GM12878 (cell line): ENCODE measurements at regions not wholly inside any gene's neighbourhood (a gene's known extent, or its start where the extent isn't known, plus 50 kb on each side); places are given as distances from the start of the nearest gene placed in this dataset.

Experiments
- ATAC-seq: fragments of 200-7000 bp; cut with Tn5 transposase; 3 replicates; pipeline ENCODE4 v1.9.1; 2020; ENCODE audit warnings: mild to moderate bottlenecking, moderate library complexity
- BruUV-seq: library from RNA; stranded (reverse); fragments of 400-500 nt; replicated peaks from 2 replicates; lab custom pipeline; 2021; lab: Mats Ljungman, UMichigan
- CTCF ChIA-PET: fragments of 300-600 bp; sonication (Branson Sonifier 250); formaldehyde crosslinking; extraction: SDS; loops from one replicate; lab custom pipeline; 2021; ENCODE audit warnings: inconsistent platforms; lab: Yijun Ruan, JAX
- POLR2A ChIA-PET: fragments of 350-600 bp; formaldehyde crosslinking; extraction: SDS; loops from one replicate; lab custom pipeline; 2021; ENCODE audit warnings: inconsistent platforms; lab: Charles Lee
- RAD21 ChIA-PET: fragments of 300-600 bp; sonication (Branson Sonifier 250); formaldehyde crosslinking; loops from one replicate; lab custom pipeline; 2023; ENCODE audit warnings: antibody characterized with exemption; ENCODE audit not compliant: unreplicated experiment; lab: Charles Lee
- SMC1A ChIA-PET: fragments of 300-600 bp; sonication (Branson Sonifier 250); formaldehyde crosslinking; loops from one replicate; lab custom pipeline; 2023; ENCODE audit not compliant: unreplicated experiment, uncharacterized antibody; lab: Charles Lee
- DNase-seq: peaks from one replicate; pipeline ENCODE4 v3.0.0-alpha.2; 2011; ENCODE audit warnings: low read depth, low spot score
- FAIRE-seq: peaks from 3 replicates; lab custom pipeline; 2011; peaks lifted over from hg19 to GRCh38; lab: Jason Lieb, UNC
- H2AFZ ChIP-seq: 2 replicates; pipeline ENCODE4 v1.6.0; 2011; ENCODE audit warnings: low read depth, low read length, control low read depth; ENCODE audit not compliant: control insufficient read depth
- H3K27ac ChIP-seq: 2 replicates; pipeline ENCODE4 v1.5.1; 2011; ENCODE audit warnings: control low read depth; ENCODE audit not compliant: control insufficient read depth, insufficient read depth
- H3K27me3 ChIP-seq, 2 experiments: replicated peaks in 1 of 2; 2 replicates each; pipeline versions ENCODE4 v1.6.0 to v1.6.1; 2011; ENCODE audit warnings: low read length in 1 of 2; ENCODE audit not compliant: control insufficient read depth in 2 of 2, insufficient read depth in 2 of 2
- H3K36me3 ChIP-seq, 2 experiments: 2 replicates each; pipeline ENCODE4 v1.5.1; 2011; ENCODE audit warnings: low read length in 1 of 2; ENCODE audit not compliant: control insufficient read depth in 2 of 2, insufficient read depth in 2 of 2
- H3K4me1 ChIP-seq: 2 replicates; pipeline ENCODE4 v1.6.1; 2011; ENCODE audit warnings: mild to moderate bottlenecking, low read length, moderate library complexity, mixed read lengths; ENCODE audit not compliant: control insufficient read depth, insufficient read depth
- H3K4me2 ChIP-seq: 2 replicates; pipeline ENCODE4 v1.6.0; 2011; ENCODE audit warnings: control low read depth; ENCODE audit not compliant: control insufficient read depth, insufficient read depth
- H3K4me3 ChIP-seq: fragments of 200-600 bp; sonication (generic); 2 replicates; pipeline ENCODE4 v1.5.1; 2016
- H3K79me2 ChIP-seq: 2 replicates; pipeline ENCODE4 v1.6.0; 2011; ENCODE audit warnings: low read length; ENCODE audit not compliant: control insufficient read depth, insufficient read depth
- H3K9ac ChIP-seq: 2 replicates; pipeline ENCODE4 v1.8.0; 2011; ENCODE audit warnings: low read length, control low read depth, mixed read lengths; ENCODE audit not compliant: control insufficient read depth, insufficient read depth
- H3K9me3 ChIP-seq: replicated peaks from 3 replicates; pipeline ENCODE4 v1.5.1; 2011; ENCODE audit warnings: mild to moderate bottlenecking, low read length; ENCODE audit not compliant: control insufficient read depth, insufficient read depth
- H4K20me1 ChIP-seq: 2 replicates; pipeline ENCODE4 v1.6.0; 2011; ENCODE audit not compliant: control insufficient read depth, insufficient read depth
- BRCA1 ChIP-seq: IDR thresholded peaks from 2 replicates; pipeline ENCODE4 v1.6.1; 2011; ENCODE audit warnings: low read depth, low read length, improper control_type of control experiment
- CHD2 ChIP-seq: IDR thresholded peaks from 2 replicates; pipeline ENCODE4 v1.6.1; 2011; ENCODE audit warnings: low read depth, low read length, improper control_type of control experiment, borderline replicate concordance
- ESRRA ChIP-seq: IDR thresholded peaks from 2 replicates; pipeline ENCODE4 v1.6.1; 2012; ENCODE audit warnings: mild to moderate bottlenecking, low read length, improper control_type of control experiment
- FOS ChIP-seq: IDR thresholded peaks from 3 replicates; pipeline ENCODE4 v1.6.1; 2011; ENCODE audit warnings: borderline replicate concordance; ENCODE audit not compliant: insufficient read length; ENCODE audit errors: extremely low read depth
- GABPA ChIP-seq: IDR thresholded peaks from 2 replicates; pipeline ENCODE4 v1.6.1; 2014; ENCODE audit warnings: antibody characterized with exemption, low read depth, mild to moderate bottlenecking, inconsistent platforms
- HDAC2 ChIP-seq: fragments of 200-600 bp; sonication (generic); IDR thresholded peaks from 2 replicates; pipeline ENCODE4 v1.6.1; 2017
- IKZF1 ChIP-seq: fragments of 450-650 bp; conservative IDR thresholded peaks from 2 replicates; pipeline ENCODE4 v1.6.1; 2017; ENCODE audit warnings: antibody characterized with exemption, mild to moderate bottlenecking
- KDM1A ChIP-seq: fragments of 200-600 bp; sonication (generic); IDR thresholded peaks from 2 replicates; pipeline ENCODE4 v1.6.1; 2016; ENCODE audit warnings: borderline replicate concordance
- KLF5 ChIP-seq: fragments of 450-650 bp; IDR thresholded peaks from 2 replicates; pipeline ENCODE4 v1.6.1; 2014; ENCODE audit warnings: mild to moderate bottlenecking; ENCODE audit not compliant: partially characterized antibody
- LARP7 ChIP-seq: fragments of 450-650 bp; IDR thresholded peaks from 2 replicates; pipeline ENCODE4 v1.6.1; 2017; ENCODE audit warnings: mild to moderate bottlenecking
- MEF2A ChIP-seq: IDR thresholded peaks from 2 replicates; pipeline ENCODE4 v1.6.1; 2011; ENCODE audit warnings: low read depth, mild to moderate bottlenecking, low read length, moderate library complexity; ENCODE audit not compliant: insufficient read depth
- MYC ChIP-seq: IDR thresholded peaks from 2 replicates; pipeline ENCODE4 v1.6.1; 2011; ENCODE audit warnings: mild to moderate bottlenecking, low read length, moderate library complexity, inconsistent platforms; ENCODE audit not compliant: insufficient read depth, insufficient replicate concordance, insufficient read length, severe bottlenecking
- PAX5 ChIP-seq: IDR thresholded peaks from 2 replicates; pipeline ENCODE4 v1.6.1; 2011; ENCODE audit warnings: low read depth, low read length, borderline replicate concordance
- SIX5 ChIP-seq: IDR thresholded peaks from 2 replicates; pipeline ENCODE4 v1.6.1; 2011; ENCODE audit warnings: mild to moderate bottlenecking, low read depth, low read length, moderate library complexity; ENCODE audit not compliant: severe bottlenecking
- SKIL ChIP-seq: fragments of 450-650 bp; IDR thresholded peaks from 2 replicates; pipeline ENCODE4 v1.6.1; 2017; ENCODE audit warnings: mild to moderate bottlenecking, low read depth, inconsistent platforms; ENCODE audit not compliant: poor library complexity, severe bottlenecking
- SUPT20H ChIP-seq: IDR thresholded peaks from 2 replicates; pipeline ENCODE4 v1.6.1; 2011; ENCODE audit warnings: low read depth, mild to moderate bottlenecking, low read length, moderate library complexity, borderline replicate concordance; ENCODE audit not compliant: control insufficient read depth
- TCF3 ChIP-seq: IDR thresholded peaks from 2 replicates; pipeline ENCODE4 v1.6.1; 2012; ENCODE audit warnings: low read depth, mild to moderate bottlenecking, low read length, borderline replicate concordance; ENCODE audit not compliant: insufficient read depth
- ZBED1 ChIP-seq: IDR thresholded peaks from 2 replicates; pipeline ENCODE4 v1.6.1; 2016; ENCODE audit warnings: borderline replicate concordance
- WGBS: methylation state at CpG from one replicate; pipeline ENCODE4 v1.1.6; 2016; ENCODE audit warnings: low lambda C conversion rate; ENCODE audit not compliant: insufficient replicate concordance, insufficient coverage; ENCODE audit errors: missing lambda C conversion rate; 5-methylcytosine and 5-hydroxymethylcytosine counted together
- in situ Hi-C: fragments of 300-500 bp; cut with MboI; formaldehyde crosslinking; loops from 9 replicates; pipeline ENCODE4 v1.14.3; 2018; ENCODE audit warnings: mixed read lengths
- intact Hi-C: fragments of 100-400 bp; cut with micrococcal nuclease; formaldehyde crosslinking; loops from one replicate; pipeline ENCODE4 v1.14.2; 2022; ENCODE audit not compliant: unreplicated experiment

DNA sequence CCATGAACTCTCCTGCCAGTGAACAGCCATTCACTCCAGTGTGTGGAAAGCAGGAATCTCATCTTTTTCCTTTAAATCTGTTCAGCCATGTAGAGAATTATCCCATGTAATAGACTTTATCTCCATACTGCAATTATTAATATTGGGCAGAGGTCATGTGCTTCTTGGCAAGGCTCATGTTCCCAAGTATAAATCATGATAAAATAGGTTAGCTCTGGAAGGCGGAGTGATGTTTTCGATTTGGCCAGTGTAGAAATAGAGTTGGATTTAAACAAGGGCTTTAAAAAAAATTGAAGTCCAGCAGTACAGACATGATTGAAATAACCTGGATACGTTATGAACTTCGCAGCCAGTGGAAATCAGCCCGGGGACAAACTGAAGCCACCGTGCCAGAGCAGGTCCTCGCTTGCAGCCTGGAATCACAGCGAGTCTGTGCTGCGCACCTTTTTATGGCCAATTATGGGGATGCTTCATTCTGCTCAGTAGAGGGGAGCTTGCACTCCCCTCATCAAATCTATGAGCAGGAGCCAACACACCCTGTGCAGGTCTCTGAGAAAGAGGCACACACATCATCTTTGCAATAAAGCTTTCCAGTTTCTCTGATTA, 654.0 kb upstream of the MKI67 start:
- H3K36me3 ChIP-seq, result no peaks in the 10 kb centered on the region
- H3K27me3 ChIP-seq, result no peaks in the 10 kb centered on the region
- H3K79me2 ChIP-seq, result no peaks in the 10 kb centered on the region
- BruUV-seq, result no TSS peak
- H2AFZ ChIP-seq, result no peak overlapping the region
- H3K4me1 ChIP-seq, result no peaks in the 10 kb centered on the region
- ChIA-PET SMC1A (no interaction called here), CTCF (no interaction called here), POLR2A (no interaction called here), RAD21 (no interaction called here)
- no peak for FAIRE-seq
- no peak for ATAC-seq
- WGBS, result 36% methylated on average over 9 of the region's 9 CpGs
- no peaks in the 10 kb centered on the region for H4K20me1 ChIP-seq
- intact Hi-C loops, result loop anchor here (10.0 kb wide), 1 partner anchor 65 kb away; no protein-coding TSS in a partner anchor
- no peak overlapping the region for H3K9ac ChIP-seq
- H3K9me3 ChIP-seq, result no peaks in the 10 kb centered on the region
- in situ Hi-C loops, result no loop called here
- no peak for TF ChIP-seq BRCA1
- no peak for TF ChIP-seq TCF3
- TF ChIP-seq PAX5, result no peak
- no peak for TF ChIP-seq KLF5
- no peak for TF ChIP-seq ESRRA
- no peak for TF ChIP-seq CHD2
- TF ChIP-seq KDM1A, result no peak
- no peak for TF ChIP-seq SUPT20H
- no peak for TF ChIP-seq MEF2A
- no peak for TF ChIP-seq HDAC2
- TF ChIP-seq FOS, result no peak
- TF ChIP-seq SIX5, result no peak
- TF ChIP-seq SKIL, result no peak
- TF ChIP-seq LARP7, result no peak
- no peak for TF ChIP-seq ZBED1
- no peak for TF ChIP-seq GABPA
- TF ChIP-seq IKZF1, result no peak
- TF ChIP-seq MYC, result no peak
- no peak overlapping the region for H3K27ac ChIP-seq
- no peak for DNase-seq
- no peak overlapping the region for H3K4me3 ChIP-seq
- no peak overlapping the region for H3K4me2 ChIP-seq
